Stimulated activated CD8-positive, alpha-beta memory T cell treated with anti-CD3 and anti-CD28 coated beads, Interleukin-7, amount 100 ng/mL, for 4 hours (primary cell): ENCODE measurements at regions not wholly inside any gene's neighbourhood (a gene's known extent, or its start where the extent isn't known, plus 50 kb on each side); places are given as distances from the start of the nearest gene placed in this dataset.
"Not testable (repeated sequence)": the region's sequence is repeated elsewhere in the genome, so short reads cannot be mapped to it uniquely, and the experiment has no call there.

Experiments used
- DNase-seq, 2 donors: peaks; one replicate each; pipeline ENCODE4 v3.0.0-alpha.2; 2020; ENCODE audit warnings: low read depth in 2 of 2

DNA sequence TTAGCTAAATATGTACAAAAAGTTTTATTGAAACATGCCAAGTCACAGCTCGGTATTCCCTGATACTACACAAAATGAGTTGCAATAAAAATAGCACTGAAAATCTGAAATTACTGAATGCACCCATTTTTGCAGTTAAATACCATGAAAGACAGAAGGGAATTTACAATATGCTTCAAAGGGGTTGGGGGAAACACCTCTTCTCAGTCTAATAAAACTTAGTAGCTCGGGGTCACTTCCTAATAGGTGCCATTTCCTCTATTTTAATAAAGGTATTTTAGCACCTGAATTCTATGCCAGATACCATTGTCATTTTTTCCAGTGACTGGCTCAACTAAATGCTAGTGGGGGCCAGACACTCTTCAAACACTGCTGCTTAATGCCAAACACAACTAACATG is 204.1 kb upstream of the MEF2C start:
- no peak for DNase-seq

DNA sequence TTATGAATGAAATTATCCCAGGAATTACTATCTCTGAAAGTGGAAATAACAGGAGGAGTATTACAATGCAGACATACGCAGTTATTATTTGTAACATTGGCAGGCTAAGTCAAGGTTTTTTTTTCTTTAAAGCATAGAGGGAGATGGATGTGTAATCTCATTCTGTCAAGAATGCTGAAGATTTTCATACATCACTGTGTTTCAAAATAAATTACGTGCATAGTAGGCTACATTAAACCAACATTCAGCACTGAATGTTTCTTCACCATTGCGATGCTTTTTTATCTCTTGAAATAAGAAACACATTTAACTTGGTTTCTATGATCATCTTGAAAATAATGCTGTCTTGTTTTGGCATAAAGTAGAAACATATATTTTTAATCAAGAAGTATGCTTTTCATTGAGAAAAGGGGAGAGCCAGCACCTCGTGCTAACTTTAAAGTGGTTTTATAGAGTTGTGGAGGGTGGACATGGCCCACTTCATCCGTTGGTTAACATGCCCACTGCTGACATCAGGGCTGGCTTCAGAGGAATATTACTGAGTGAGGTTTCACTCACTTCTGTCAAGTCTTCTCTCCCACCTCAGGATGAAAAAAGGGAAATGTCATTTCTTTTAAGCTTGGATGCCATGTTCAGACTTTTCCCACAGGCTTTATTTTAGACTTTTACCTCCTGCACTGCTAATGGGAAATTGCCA is 203.6 kb upstream of the MEF2C start:
- DNase-seq = no peak

DNA sequence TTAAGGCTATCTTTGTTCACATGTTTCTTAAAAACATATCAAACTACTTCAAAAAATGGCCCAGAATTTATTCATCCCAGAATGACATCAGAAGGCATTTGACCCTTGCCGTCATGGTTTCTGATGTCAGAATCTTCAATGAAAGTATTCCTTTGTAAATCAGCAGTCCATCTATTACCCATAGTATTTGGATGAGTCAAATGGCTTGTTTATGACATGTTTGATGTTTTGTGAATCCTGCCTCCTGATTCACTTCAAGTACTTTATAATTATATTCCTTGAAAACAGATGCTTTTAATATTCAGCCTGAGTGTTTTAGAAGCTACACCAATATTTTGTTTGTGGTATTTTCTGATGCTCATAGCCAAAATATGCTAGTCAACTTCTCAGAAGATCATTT is 200.8 kb upstream of the MEF2C start:
- DNase-seq = no peak

DNA sequence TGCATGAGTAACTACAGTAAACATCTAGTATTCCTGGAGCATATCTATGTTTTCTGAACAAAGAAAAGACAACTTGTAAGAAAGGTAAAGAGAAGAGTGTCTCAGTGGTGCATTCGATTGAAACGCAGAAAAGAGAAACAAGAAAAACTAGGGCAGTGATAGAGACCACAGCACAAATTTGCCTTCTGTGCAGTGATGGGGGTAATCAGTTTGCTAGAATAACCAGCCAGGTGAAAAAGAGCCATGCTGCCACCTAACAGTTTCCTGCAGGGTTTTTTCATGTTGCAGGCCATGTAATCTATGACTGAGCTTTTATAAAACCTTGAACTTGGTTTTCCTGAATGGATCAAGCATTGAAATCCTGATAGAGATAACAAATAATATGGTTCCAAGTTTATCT is 198.4 kb upstream of the MEF2C start:
- DNase-seq = no peak

- no peak for DNase-seq
Measured at GRCh38 chr5:89080467-89081116, 197.6 kb upstream of the MEF2C start.

- DNase-seq = no peak
Measured at GRCh38 chr5:89072842-89073672, 190.1 kb upstream of the MEF2C start.

GRCh38 chr5:89071941-89072331 is 189.0 kb upstream of the MEF2C start:
- no peak for DNase-seq

DNA sequence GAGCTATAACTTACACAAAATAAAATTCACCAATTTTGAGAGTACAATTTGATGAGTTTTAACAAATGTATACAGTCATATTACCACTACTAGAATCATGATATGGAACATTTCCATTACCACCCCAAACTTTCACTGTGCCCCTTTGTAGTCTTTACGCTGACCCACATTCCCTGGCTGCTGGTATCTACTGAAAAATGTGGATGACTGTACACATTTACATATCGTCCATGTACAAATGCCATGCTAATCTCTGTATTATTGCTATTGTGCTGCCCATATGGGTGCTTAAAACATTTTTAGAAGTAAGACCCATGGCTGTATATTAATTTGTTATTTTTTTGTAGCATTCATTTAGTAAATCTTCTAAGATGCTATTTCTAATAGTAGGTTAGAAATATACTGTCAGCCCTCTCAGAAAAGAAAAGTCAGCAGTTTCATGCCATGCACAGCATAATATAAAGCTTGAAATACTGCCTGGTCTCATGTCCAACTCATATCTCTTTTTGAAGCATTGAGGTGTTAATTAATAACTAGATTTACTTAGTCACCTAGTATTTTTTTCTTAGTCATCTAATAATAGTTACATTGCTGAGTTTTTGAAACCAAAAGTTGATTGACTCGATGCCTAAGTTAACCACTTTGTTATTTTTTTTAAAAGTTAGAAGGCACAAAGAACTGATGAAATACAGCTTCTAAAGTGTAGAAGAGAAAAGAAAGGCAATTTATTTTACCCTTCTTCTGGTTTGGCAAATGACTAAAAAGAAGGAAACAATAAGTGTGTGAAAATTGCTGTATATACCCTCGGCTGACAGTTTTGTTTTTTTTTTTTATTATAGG is 188.3 kb upstream of the MEF2C start:
- DNase-seq = no peak

DNA sequence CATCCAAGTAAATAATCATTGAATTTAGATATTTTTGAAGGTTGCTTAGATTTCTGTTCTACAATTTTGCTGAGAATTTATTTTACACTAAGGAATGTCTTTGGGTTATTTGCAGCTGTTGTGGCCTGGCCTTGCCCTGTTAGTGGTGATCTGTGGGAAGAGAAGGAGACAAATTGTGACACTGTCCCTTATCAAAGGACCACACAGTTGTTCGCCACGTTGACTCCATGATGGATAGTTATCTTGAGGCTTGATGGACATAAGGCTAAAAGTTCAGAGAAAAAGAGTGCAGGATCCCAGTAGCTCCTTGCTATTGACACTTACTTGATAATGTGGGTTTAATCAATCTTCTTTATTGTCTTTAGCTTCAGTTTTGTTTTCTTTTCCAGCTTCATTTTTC is 186.6 kb upstream of the MEF2C start:
- no peak for DNase-seq

GRCh38 chr5:89067362-89067761 is 184.4 kb upstream of the MEF2C start:
- no peak for DNase-seq

DNA sequence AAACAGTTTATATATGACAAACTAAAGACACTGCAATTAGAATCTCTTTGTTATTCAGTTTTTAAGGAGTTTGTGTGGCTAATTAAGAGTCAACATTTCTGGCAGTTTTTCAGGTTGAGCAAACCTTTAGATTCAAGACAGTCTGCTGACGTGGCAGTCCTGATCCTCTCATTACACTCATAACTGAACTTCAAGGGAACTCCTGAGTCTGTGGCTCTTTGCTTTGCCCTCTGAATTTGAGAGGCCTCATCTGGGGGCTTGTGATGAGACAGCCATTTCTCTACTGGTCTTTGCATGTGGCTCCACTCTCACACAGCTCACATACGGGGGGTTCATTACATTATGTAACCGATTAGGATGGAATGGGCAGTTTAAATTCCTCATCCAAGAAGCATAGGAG is 182.9 kb upstream of the MEF2C start:
- no peak for DNase-seq

GRCh38 chr5:89064736-89065135 is 181.8 kb upstream of the MEF2C start:
- no peak for DNase-seq

GRCh38 chr5:89064054-89064453 is 181.1 kb upstream of the MEF2C start:
- DNase-seq = no peak

- DNase-seq = no peak
Measured at GRCh38 chr5:89060768-89061167, 177.8 kb upstream of the MEF2C start.

DNA sequence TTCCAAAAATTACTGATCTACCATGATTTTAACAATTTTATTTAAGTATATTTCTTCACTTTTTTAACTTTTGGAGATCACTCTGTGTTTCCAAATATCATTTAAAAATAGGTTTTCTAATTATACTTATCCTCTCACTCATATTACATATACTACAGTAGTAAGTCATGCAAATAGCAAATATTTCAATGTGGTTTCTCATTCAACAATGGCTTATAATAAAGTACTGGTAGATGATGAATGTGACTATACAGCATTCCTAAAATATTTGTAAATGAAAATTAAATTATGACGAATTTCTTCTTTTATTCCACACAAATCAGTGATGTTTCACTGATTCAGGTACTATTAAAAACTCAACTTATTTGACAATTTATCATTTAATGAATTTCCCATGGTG is 176.3 kb upstream of the MEF2C start:
- no peak for DNase-seq

DNA sequence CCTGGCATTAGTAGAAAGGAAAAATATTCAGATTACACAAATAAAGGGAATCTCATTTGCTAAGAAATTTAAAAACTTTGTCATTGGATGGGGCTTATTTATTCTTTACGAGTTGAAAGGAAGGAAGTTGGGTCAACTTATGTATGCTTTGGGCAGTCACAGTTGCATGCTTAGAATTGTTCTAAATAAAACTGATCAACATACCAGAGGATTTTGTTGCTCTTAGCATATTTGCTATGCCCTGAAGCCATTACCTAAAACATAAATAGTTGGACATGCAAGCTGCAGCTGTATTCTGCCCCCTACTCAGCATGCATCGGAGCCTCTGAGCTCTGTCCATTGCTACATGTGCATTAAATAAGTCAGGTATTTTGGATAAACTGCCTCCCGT is 172.7 kb upstream of the MEF2C start:
- no peak for DNase-seq

- DNase-seq = no peak
Measured at GRCh38 chr5:89055015-89055694, 172.2 kb upstream of the MEF2C start.

- DNase-seq = no peak
Measured at GRCh38 chr5:89053547-89053946, 170.6 kb upstream of the MEF2C start.

DNA sequence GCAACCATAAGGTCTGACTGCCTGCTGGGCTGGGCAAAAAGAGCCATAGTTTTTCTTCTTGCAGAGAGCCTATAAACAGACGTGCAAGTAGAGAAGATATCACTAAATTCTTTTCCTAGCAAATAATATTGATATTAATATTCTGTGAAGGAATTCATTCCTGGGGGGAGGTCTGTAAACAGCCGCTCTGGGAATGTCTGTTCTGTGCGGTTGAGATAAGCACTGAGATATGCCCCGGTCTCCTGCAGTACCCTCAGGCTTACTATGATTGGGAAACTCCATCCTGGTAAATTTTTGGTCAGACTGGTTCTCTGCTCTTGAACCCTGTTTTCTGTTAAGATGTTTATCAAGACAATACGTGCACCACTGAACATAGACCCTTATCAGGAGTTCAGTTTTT is 167.1 kb upstream of the MEF2C start:
- DNase-seq = not testable (repeated sequence)

- no peak for DNase-seq
Measured at GRCh38 chr5:89047571-89047970, 164.6 kb upstream of the MEF2C start.

GRCh38 chr5:89045216-89045615 is 162.2 kb upstream of the MEF2C start:
- DNase-seq = no peak
